Epithelial cell of proximal tubule (primary cell): ENCODE measurements at regions not wholly inside any gene's neighbourhood (a gene's known extent, or its start where the extent isn't known, plus 50 kb on each side); places are given as distances from the start of the nearest gene placed in this dataset.

Source experiments
- DNase-seq: peaks from one replicate; pipeline ENCODE4 v3.0.0-alpha.2; 2011; ENCODE audit warnings: low read depth
- H3K4me3 ChIP-seq: 2 replicates; pipeline ENCODE4 v1.5.1; 2011; ENCODE audit warnings: low read depth, mild to moderate bottlenecking, low read length
- TF ChIP-seq, protein P1 (sequence below): conservative IDR thresholded peaks from 2 replicates; pipeline ENCODE4 v1.5.1; 2012; ENCODE audit warnings: low read depth, mild to moderate bottlenecking, low read length

DNA sequence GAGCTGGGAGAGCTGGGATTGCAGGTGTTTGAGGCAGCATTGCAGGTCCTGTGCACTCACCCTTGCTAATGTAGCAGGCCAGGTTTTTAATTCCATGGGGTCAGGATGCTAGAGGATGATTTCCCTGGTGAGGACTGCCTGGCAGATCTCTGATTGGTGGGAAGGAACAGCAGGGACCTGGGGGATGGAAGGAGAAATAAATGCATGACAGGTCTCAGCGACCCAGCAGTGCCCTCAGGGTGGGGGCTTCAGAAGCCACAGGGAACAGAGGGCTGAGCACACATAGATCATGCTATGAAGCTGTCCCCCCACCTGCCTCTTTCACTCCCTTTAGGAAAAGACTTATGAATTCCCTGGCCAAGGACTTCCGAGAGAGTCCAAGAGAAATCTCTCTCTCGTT, 255.5 kb upstream of the N4BP1 start:
- no peak for DNase-seq
- TF ChIP-seq, protein P1, sequence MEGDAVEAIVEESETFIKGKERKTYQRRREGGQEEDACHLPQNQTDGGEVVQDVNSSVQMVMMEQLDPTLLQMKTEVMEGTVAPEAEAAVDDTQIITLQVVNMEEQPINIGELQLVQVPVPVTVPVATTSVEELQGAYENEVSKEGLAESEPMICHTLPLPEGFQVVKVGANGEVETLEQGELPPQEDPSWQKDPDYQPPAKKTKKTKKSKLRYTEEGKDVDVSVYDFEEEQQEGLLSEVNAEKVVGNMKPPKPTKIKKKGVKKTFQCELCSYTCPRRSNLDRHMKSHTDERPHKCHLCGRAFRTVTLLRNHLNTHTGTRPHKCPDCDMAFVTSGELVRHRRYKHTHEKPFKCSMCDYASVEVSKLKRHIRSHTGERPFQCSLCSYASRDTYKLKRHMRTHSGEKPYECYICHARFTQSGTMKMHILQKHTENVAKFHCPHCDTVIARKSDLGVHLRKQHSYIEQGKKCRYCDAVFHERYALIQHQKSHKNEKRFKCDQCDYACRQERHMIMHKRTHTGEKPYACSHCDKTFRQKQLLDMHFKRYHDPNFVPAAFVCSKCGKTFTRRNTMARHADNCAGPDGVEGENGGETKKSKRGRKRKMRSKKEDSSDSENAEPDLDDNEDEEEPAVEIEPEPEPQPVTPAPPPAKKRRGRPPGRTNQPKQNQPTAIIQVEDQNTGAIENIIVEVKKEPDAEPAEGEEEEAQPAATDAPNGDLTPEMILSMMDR, result no peak
- H3K4me3 ChIP-seq, result no peak overlapping the region

DNA sequence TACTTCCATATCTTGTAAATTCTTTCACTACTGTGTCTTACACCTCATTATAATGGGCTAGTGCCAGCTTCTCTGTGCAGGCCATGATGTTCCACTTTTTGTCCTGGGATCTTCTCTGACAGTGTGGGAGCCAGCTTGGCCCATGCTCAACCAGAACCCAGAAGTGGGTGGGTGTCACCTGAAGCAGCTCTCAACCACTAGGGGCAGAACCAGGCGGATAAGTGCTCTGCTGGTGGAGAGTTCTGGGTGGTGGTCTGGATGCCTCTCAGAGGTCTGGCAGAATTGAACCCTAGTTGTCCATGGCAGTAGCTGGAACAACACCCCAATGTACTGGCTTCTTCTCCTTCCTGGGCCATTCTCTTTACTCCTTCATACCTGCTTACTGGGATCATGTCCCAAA, 254.1 kb upstream of the N4BP1 start:
- DNase-seq, result no peak
- no peak overlapping the region for H3K4me3 ChIP-seq
- TF ChIP-seq, protein P1, result no peak

DNA sequence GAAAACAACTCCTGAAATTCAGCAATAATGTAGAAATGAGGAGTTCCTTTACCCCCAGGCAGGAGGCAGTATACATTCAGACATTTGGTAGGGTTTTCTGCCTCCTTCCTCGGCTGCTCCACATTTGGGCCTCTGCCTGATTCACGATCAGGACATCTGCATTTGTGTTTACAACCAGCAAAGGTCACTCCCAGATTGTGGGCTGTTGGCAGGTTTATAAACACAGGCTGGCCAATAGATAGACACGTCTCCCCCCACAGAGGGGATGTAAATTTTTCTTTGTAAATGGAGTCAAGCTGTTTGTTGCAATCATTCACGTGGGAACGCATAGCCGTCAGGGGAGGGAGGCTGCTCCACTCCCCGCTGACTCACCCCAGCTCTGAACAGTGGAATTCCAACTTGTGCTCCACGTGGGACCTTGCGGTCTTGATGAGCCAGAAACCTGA, 252.1 kb upstream of the N4BP1 start:
- no peak overlapping the region for H3K4me3 ChIP-seq
- DNase-seq, result no peak
- TF ChIP-seq, protein P1, result peak; percentile 8

DNA sequence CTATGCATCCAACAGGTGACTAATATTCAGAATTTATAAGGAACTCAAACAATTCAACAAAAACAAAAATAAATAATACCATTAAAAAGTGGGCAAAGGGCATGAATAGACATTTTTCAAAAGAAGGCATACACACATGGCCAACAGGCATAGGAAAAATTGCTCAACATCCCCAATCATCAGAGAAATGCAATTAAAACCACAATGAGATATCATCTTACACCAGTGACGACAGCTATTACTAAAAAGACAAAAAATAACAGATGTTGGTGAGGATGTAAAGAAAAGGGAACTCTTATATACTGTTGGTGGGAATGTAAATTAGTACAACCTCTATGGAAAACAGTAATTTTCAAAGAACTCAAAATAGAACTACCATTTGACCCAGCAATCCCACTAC, 250.4 kb upstream of the N4BP1 start:
- TF ChIP-seq, protein P1, result no peak
- H3K4me3 ChIP-seq, result no peak overlapping the region
- no peak for DNase-seq

DNA sequence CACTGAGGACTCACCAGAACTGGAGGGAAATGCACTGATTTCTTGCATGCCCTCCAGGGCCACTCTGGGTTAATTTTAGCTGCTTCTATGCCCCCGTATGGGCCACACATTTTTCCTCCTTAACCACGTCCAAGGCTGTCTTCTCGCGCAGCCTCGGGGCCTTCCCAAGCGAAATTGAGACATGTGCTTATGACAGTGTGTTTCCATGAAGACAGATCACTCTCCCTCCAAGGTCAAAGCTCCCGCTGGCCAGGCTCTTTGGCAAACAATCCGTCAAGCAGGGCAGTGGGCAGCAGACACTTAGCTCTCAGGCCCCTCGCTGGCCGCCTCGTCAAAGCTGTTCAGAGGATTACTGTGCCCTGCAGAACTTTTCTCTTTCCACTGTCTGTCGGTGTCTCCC, 243.0 kb upstream of the N4BP1 start:
- TF ChIP-seq, protein P1, result no peak
- DNase-seq, result no peak
- H3K4me3 ChIP-seq, result no peak overlapping the region

DNA sequence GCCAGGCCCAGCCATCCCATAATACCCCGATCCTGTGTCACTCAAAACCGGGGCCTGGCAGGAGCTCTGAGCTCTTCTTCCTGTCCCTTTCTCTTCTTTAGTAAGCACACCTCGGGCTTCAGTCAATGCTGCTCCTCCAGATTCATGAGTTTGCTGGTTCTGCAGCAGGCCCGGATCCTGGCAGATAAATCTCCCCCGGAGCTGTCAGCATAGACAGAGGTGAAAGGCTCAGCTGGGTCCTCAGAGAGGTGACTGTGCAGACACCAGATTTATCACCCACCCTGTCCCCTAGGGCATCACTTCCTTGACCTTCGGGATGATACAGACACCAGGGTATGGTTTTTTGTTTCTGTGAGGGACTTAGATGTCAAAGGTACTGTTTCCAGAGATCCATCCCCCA, 242.5 kb upstream of the N4BP1 start:
- no peak for DNase-seq
- TF ChIP-seq, protein P1, result no peak
- no peak overlapping the region for H3K4me3 ChIP-seq

DNA sequence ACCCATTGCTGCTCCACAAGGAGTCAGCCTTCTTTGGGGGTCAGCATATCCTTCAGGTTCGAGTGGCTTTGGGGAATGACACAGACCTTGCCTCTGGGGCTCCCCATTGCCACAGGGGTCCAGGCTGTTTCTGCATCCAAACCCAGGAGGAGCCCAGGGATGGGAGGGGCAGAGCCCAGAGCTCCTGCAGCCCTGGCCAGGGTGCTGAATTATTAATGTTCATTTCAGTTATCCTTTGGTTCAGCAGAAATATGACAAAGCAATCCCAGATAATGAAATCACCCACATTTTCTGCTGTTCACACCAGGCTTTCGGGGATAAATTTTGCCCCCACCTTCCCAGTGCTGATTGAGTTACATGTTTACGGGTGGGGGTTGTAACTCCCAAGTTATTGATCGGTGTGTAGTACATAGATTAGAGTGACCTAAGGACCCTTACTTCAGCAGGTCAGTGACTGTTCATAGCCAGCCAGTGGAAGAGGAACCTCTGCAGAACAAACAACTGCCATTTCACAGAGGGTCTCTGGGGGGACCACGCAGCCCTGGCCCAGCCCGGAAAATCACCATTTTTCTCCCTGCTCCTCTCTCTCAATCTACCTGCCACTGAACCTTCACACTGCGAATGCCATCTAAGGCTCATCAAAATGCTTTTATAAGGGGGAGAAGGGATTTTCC, 240.3 kb upstream of the N4BP1 start:
- DNase-seq, result no peak
- H3K4me3 ChIP-seq, result no peak overlapping the region
- TF ChIP-seq, protein P1, result no peak
